ENCODE measurements at regions not wholly inside any gene's neighbourhood (a gene's known extent, or its start where the extent isn't known, plus 50 kb on each side); places are given as distances from the start of the nearest gene placed in this dataset.

- Histone ChIP-seq H2AK5ac (ENCODE audit: low read depth, low read length) (no peak overlapping the region), H4K20me1 (ENCODE audit: insufficient read depth, low read length) (no peaks in the 10 kb centered on the region), H3K18ac (ENCODE audit: low read depth, low read length) (no peak overlapping the region), H2BK120ac (ENCODE audit: low read depth, low read length) (no peak overlapping the region), H3K27me3 (ENCODE audit: control insufficient read depth, insufficient read depth, low read length) (peaks cover 20% of the 10 kb centered on the region), H4K91ac (ENCODE audit: insufficient read depth, low read depth, low read length) (no peak overlapping the region), H2AK9ac (replicated peaks; ENCODE audit: low read depth, low read length, poor library complexity) (no peak overlapping the region), H3K9ac (ENCODE audit: low read depth, low read length) (no peak overlapping the region), H3K27ac (ENCODE audit: insufficient read depth, low read length) (no peak overlapping the region), H3K9me3 (ENCODE audit: control insufficient read depth, insufficient read depth, low read length) (no peaks in the 10 kb centered on the region), H3K4ac (ENCODE audit: low read depth, low read length) (no peak overlapping the region), H4K5ac (ENCODE audit: low read depth, low read length) (no peak overlapping the region), H2AFZ (replicated peaks; ENCODE audit: low read length, poor library complexity) (no peak overlapping the region), H2BK5ac (ENCODE audit: low read depth, low read length, poor library complexity, severe bottlenecking) (no peak overlapping the region), H3K23ac (ENCODE audit: low read depth, low read length) (no peak overlapping the region), H3K14ac (replicated peaks; ENCODE audit: low read depth, low read length) (no peak overlapping the region), H3K4me1 (ENCODE audit: control insufficient read depth, insufficient read depth, low read length) (no peaks in the 10 kb centered on the region), H3K56ac (ENCODE audit: extremely low read depth, insufficient read depth, low read length) (no peak overlapping the region), H3K4me2 (ENCODE audit: low read depth, low read length) (no peak overlapping the region), H4K8ac (ENCODE audit: low read depth in 2 of 2, low read length in 2 of 2) (no peak overlapping the region), H3K79me1 (ENCODE audit: low read depth in 1 of 2, low read length in 2 of 2) (no peaks in the 10 kb centered on the region), H3K4me3 (ENCODE audit: insufficient read depth, low read depth, low read length) (no peak overlapping the region), H2BK15ac (ENCODE audit: low read depth, low read length) (no peak overlapping the region), H3K36me3 (ENCODE audit: control insufficient read depth, insufficient read depth, low read length) (no peaks in the 10 kb centered on the region), H2BK20ac (ENCODE audit: low read depth, low read length) (no peak overlapping the region), H3K9me1 (ENCODE audit: insufficient read depth, low read length) (no peaks in the 10 kb centered on the region)
- ATAC-seq (ENCODE audit: low read depth) (no peak), DNase-seq (no peak)
- POLR2A ChIA-PET (ENCODE audit: unreplicated experiment), result interaction anchor here (0.6 kb wide), 1 partner anchor 11 kb away, joined by 4 read pairs; no protein-coding TSS in a partner anchor
- TF ChIP-seq RCOR1 (IDR thresholded peaks at IDR 0.05; ENCODE audit: insufficient replicate concordance, low read length), result no peak
- intact Hi-C loops (cut with micrococcal nuclease), result no loop called here
- in situ Hi-C loops (cut with MboI; ENCODE audit: low sequenced_read_pairs), result no loop called here
- CTCF ChIA-PET, result no interaction called here
- WGBS, 2 experiments (ENCODE audit: extremely low coverage in 2 of 2, insufficient read length in 1 of 2), result no CpG with 5 or more reads among the region's 3 CpGs
- BruUV-seq (replicated peaks), result no TSS peak
- dilution Hi-C loops (cut with HindIII; ENCODE audit: low sequenced_read_pairs, unreplicated experiment), result no loop called here
Measured at GRCh38 chr7:47028284-47028683, 553.6 kb downstream of the TNS3 start.

Measured in IMR-90 (cell line).